ENCODE measurements at regions not wholly inside any gene's neighbourhood (a gene's known extent, or its start where the extent isn't known, plus 50 kb on each side); places are given as distances from the start of the nearest gene placed in this dataset.

DNA sequence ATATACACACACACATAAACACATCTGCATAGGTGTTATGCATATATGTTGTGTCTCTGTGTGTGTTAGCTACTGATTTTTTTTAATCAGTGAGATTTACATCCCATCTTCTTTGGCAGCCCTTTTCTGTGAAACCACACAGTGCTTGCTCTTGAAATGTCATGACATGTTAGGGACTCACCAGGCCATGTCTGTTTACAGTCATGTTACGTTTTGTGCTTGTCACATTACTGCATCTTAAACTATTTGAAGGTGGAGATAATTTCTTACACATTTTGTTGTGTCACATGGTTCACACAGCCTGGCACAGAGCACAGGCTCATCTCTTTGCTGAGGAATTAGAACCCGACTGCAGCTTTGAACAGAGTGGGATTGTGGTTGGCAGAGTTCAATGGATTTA is 364.4 kb upstream of the RIOK2 start:
- TF ChIP-seq, protein P1, sequence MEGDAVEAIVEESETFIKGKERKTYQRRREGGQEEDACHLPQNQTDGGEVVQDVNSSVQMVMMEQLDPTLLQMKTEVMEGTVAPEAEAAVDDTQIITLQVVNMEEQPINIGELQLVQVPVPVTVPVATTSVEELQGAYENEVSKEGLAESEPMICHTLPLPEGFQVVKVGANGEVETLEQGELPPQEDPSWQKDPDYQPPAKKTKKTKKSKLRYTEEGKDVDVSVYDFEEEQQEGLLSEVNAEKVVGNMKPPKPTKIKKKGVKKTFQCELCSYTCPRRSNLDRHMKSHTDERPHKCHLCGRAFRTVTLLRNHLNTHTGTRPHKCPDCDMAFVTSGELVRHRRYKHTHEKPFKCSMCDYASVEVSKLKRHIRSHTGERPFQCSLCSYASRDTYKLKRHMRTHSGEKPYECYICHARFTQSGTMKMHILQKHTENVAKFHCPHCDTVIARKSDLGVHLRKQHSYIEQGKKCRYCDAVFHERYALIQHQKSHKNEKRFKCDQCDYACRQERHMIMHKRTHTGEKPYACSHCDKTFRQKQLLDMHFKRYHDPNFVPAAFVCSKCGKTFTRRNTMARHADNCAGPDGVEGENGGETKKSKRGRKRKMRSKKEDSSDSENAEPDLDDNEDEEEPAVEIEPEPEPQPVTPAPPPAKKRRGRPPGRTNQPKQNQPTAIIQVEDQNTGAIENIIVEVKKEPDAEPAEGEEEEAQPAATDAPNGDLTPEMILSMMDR (conservative IDR thresholded peaks at IDR 0.05): no peak
- no peak for TF ChIP-seq ZFX (IDR thresholded peaks at IDR 0.05)

Data from C4-2B (cell line).